ENCODE measurements at regions not wholly inside any gene's neighbourhood (a gene's known extent, or its start where the extent isn't known, plus 50 kb on each side); places are given as distances from the start of the nearest gene placed in this dataset.

- intact Hi-C loops (cut with micrococcal nuclease): no loop called here
- no peaks in the 10 kb centered on the region for H3K27me3 ChIP-seq (ENCODE audit: control insufficient read depth in 2 of 2, insufficient read depth in 2 of 2, low read length in 2 of 2)
- H3K27ac ChIP-seq (ENCODE audit: low read depth in 1 of 2, low read length in 2 of 2): no peak overlapping the region
- no peak overlapping the region for H3K4me2 ChIP-seq (replicated peaks; ENCODE audit: extremely low read depth, low read length, poor library complexity, severe bottlenecking)
- H3K27me3 Mint-ChIP-seq (ENCODE audit: low read depth in 3 of 3): no peaks in the 10 kb centered on the region
- DNase-seq: no peak
- no peak overlapping the region for H2AFZ ChIP-seq (ENCODE audit: insufficient read depth, low read depth, low read length, poor library complexity, severe bottlenecking)
- H3K27ac Mint-ChIP-seq: no peak overlapping the region
- H3K4me3 ChIP-seq (replicated peaks in 1 of 3; ENCODE audit: low read depth in 2 of 3, low read length in 3 of 3): no peak overlapping the region
- no peak overlapping the region for H3K9ac ChIP-seq (ENCODE audit: insufficient read depth, low read length, poor library complexity, severe bottlenecking)
- no peaks in the 10 kb centered on the region for H3K9me3 Mint-ChIP-seq
- no peaks in the 10 kb centered on the region for H4K20me1 ChIP-seq (ENCODE audit: insufficient read depth, low read length)
- no peak overlapping the region for H3K4me3 Mint-ChIP-seq
- no peaks in the 10 kb centered on the region for H3K9me3 ChIP-seq (replicated peaks in 1 of 2; ENCODE audit: control insufficient read depth in 1 of 2, insufficient read depth in 1 of 2, low read length in 2 of 2)
- TF ChIP-seq CTCF (IDR thresholded peaks at IDR 0.05): no peak
- H3K79me2 ChIP-seq (ENCODE audit: insufficient read depth, low read length): no peaks in the 10 kb centered on the region
- WGBS (ENCODE audit: insufficient coverage): no CpG with 5 or more reads among the region's 3 CpGs
- H3K36me3 Mint-ChIP-seq: no peaks in the 10 kb centered on the region
- no peaks in the 10 kb centered on the region for H3K4me1 ChIP-seq (ENCODE audit: control insufficient read depth in 1 of 2, insufficient read depth in 2 of 2, low read length in 2 of 2)
- H3K36me3 ChIP-seq (replicated peaks in 1 of 2; ENCODE audit: control insufficient read depth in 1 of 2, insufficient read depth in 2 of 2, low read length in 2 of 2): no peaks in the 10 kb centered on the region
- H3K4me1 Mint-ChIP-seq: peaks cover 5% of the 10 kb centered on the region
These were observed 319.3 kb upstream of the GBE1 start for GRCh38 chr3:82080792-82081191.

GRCh38 chr3:82080261-82080660, 318.8 kb upstream of the GBE1 start:
- no peak overlapping the region for H3K27ac ChIP-seq (ENCODE audit: low read depth in 1 of 2, low read length in 2 of 2)
- no peak overlapping the region for H3K9ac ChIP-seq (ENCODE audit: insufficient read depth, low read length, poor library complexity, severe bottlenecking)
- no peaks in the 10 kb centered on the region for H3K27me3 ChIP-seq (ENCODE audit: control insufficient read depth in 2 of 2, insufficient read depth in 2 of 2, low read length in 2 of 2)
- no peak for DNase-seq
- peaks cover 5% of the 10 kb centered on the region for H3K4me1 Mint-ChIP-seq
- no peaks in the 10 kb centered on the region for H3K27me3 Mint-ChIP-seq (ENCODE audit: low read depth in 3 of 3)
- H3K36me3 Mint-ChIP-seq: no peaks in the 10 kb centered on the region
- H3K27ac Mint-ChIP-seq: peak overlapping the region in 1 of 7 donors; percentile 32
- no peak overlapping the region for H2AFZ ChIP-seq (ENCODE audit: insufficient read depth, low read depth, low read length, poor library complexity, severe bottlenecking)
- H3K36me3 ChIP-seq (replicated peaks in 1 of 2; ENCODE audit: control insufficient read depth in 1 of 2, insufficient read depth in 2 of 2, low read length in 2 of 2): no peaks in the 10 kb centered on the region
- intact Hi-C loops (cut with micrococcal nuclease): no loop called here
- H3K79me2 ChIP-seq (ENCODE audit: insufficient read depth, low read length): no peaks in the 10 kb centered on the region
- no peak overlapping the region for H3K4me3 Mint-ChIP-seq
- H3K4me1 ChIP-seq (ENCODE audit: control insufficient read depth in 1 of 2, insufficient read depth in 2 of 2, low read length in 2 of 2): no peaks in the 10 kb centered on the region
- TF ChIP-seq CTCF (IDR thresholded peaks at IDR 0.05): no peak
- no peaks in the 10 kb centered on the region for H4K20me1 ChIP-seq (ENCODE audit: insufficient read depth, low read length)
- no CpG with 5 or more reads among the region's 3 CpGs for WGBS (ENCODE audit: insufficient coverage)
- no peaks in the 10 kb centered on the region for H3K9me3 ChIP-seq (replicated peaks in 1 of 2; ENCODE audit: control insufficient read depth in 1 of 2, insufficient read depth in 1 of 2, low read length in 2 of 2)
- no peak overlapping the region for H3K4me2 ChIP-seq (replicated peaks; ENCODE audit: extremely low read depth, low read length, poor library complexity, severe bottlenecking)
- H3K9me3 Mint-ChIP-seq: no peaks in the 10 kb centered on the region
- H3K4me3 ChIP-seq (replicated peaks in 1 of 3; ENCODE audit: low read depth in 2 of 3, low read length in 3 of 3): no peak overlapping the region

All from CD14-positive monocyte (primary cell).